Ishikawa (cell line): ENCODE measurements at regions not wholly inside any gene's neighbourhood (a gene's known extent, or its start where the extent isn't known, plus 50 kb on each side); places are given as distances from the start of the nearest gene placed in this dataset.

Experiments used
- CEBPB ChIP-seq: IDR thresholded peaks from 2 replicates; pipeline ENCODE4 v1.6.1; 2012
- CREB1 ChIP-seq: IDR thresholded peaks from 2 replicates; pipeline ENCODE4 v1.6.1; 2012; ENCODE audit warnings: low read depth
- EGR1 ChIP-seq: IDR thresholded peaks from 2 replicates; pipeline ENCODE4 v1.6.1; 2012
- EP300 ChIP-seq: IDR thresholded peaks from 2 replicates; pipeline ENCODE4 v1.6.1; 2012; ENCODE audit warnings: borderline replicate concordance
- FOXM1 ChIP-seq: IDR thresholded peaks from 2 replicates; pipeline ENCODE4 v1.6.1; 2012; ENCODE audit warnings: low read depth, borderline replicate concordance
- MAX ChIP-seq: IDR thresholded peaks from 2 replicates; pipeline ENCODE4 v1.6.1; 2012
- NFIC ChIP-seq: IDR thresholded peaks from 2 replicates; pipeline ENCODE4 v1.6.1; 2012
- RAD21 ChIP-seq: IDR thresholded peaks from 2 replicates; pipeline ENCODE4 v1.6.1; 2012; ENCODE audit warnings: low read depth
- REST ChIP-seq: IDR thresholded peaks from 2 replicates; pipeline ENCODE4 v1.6.1; 2012; ENCODE audit warnings: low read depth, mild to moderate bottlenecking
- TAF1 ChIP-seq: IDR thresholded peaks from 2 replicates; pipeline ENCODE4 v1.6.1; 2012; ENCODE audit warnings: low read depth, mild to moderate bottlenecking
- TCF12 ChIP-seq: IDR thresholded peaks from 2 replicates; pipeline ENCODE4 v1.6.1; 2012; ENCODE audit warnings: low read depth
- TEAD4 ChIP-seq: IDR thresholded peaks from 2 replicates; pipeline ENCODE4 v1.6.1; 2012
- USF1 ChIP-seq: IDR thresholded peaks from 2 replicates; pipeline ENCODE4 v1.6.1; 2012
- YY1 ChIP-seq: IDR thresholded peaks from 2 replicates; pipeline ENCODE4 v1.6.1; 2012; ENCODE audit warnings: low read depth
- ZBTB7A ChIP-seq: IDR thresholded peaks from 2 replicates; pipeline ENCODE4 v1.6.1; 2012; ENCODE audit warnings: low read depth

- TF ChIP-seq ZBTB7A (no peak), RAD21 (no peak), YY1 (no peak), TAF1 (no peak), USF1 (no peak), FOXM1 (no peak), CREB1 (no peak), NFIC (no peak), TEAD4 (no peak)
Measured at GRCh38 chr10:58955615-58956014, 220.8 kb upstream of the PHYHIPL start.

GRCh38 chr10:58956926-58957325 lies 219.5 kb upstream of the PHYHIPL start:
- TF ChIP-seq EP300, result no peak
- no peak for TF ChIP-seq EGR1
- no peak for TF ChIP-seq RAD21
- TF ChIP-seq CREB1, result no peak
- TF ChIP-seq TEAD4, result no peak
- TF ChIP-seq ZBTB7A, result no peak
- TF ChIP-seq NFIC, result no peak
- TF ChIP-seq REST, result no peak
- no peak for TF ChIP-seq CEBPB
- no peak for TF ChIP-seq FOXM1
- no peak for TF ChIP-seq MAX
- no peak for TF ChIP-seq TAF1
- no peak for TF ChIP-seq TCF12
- TF ChIP-seq YY1, result no peak
- no peak for TF ChIP-seq USF1

GRCh38 chr10:58957517-58957916 lies 218.9 kb upstream of the PHYHIPL start:
- TF ChIP-seq RAD21 (peak; percentile 30; the same call in 1 of the 2 replicates), USF1 (no peak)

- TF ChIP-seq TAF1 (no peak), TEAD4 (no peak), TCF12 (no peak), NFIC (no peak)
Measured at GRCh38 chr10:58963101-58963534, 213.3 kb upstream of the PHYHIPL start.

GRCh38 chr10:58963723-58964124 lies 212.7 kb upstream of the PHYHIPL start:
- TF ChIP-seq MAX, result no peak
- no peak for TF ChIP-seq NFIC

GRCh38 chr10:58965855-58966254 lies 210.6 kb upstream of the PHYHIPL start:
- TF ChIP-seq NFIC, result no peak

GRCh38 chr10:58967551-58968388 lies 208.7 kb upstream of the PHYHIPL start:
- TF ChIP-seq TEAD4, result 0 out of 2 replicates have a peak, but pooled peaks have one; percentile 32
- no peak for TF ChIP-seq NFIC

GRCh38 chr10:58968389-58968755 lies 208.1 kb upstream of the PHYHIPL start:
- no peak for TF ChIP-seq CEBPB
- TF ChIP-seq NFIC, result no peak
- no peak for TF ChIP-seq TAF1
- no peak for TF ChIP-seq CREB1
- no peak for TF ChIP-seq FOXM1
- TF ChIP-seq EGR1, result no peak
- no peak for TF ChIP-seq ZBTB7A
- no peak for TF ChIP-seq YY1
- no peak for TF ChIP-seq MAX
- TF ChIP-seq USF1, result no peak
- no peak for TF ChIP-seq REST
- no peak for TF ChIP-seq TCF12
- no peak for TF ChIP-seq RAD21
- no peak for TF ChIP-seq EP300
- TF ChIP-seq TEAD4, result no peak
